Stomach (tissue), 4 donors: ENCODE measurements at regions not wholly inside any gene's neighbourhood (a gene's known extent, or its start where the extent isn't known, plus 50 kb on each side); places are given as distances from the start of the nearest gene placed in this dataset.

ENCODE experiments used
- POLR2A ChIP-seq, 4 donors: fragments of 450-650 bp; IDR thresholded peaks; one replicate each; pipeline ENCODE4 v1.6.1; 2016; ENCODE audit warnings: antibody characterized with exemption in 4 of 4, control low read depth in 2 of 4, mild to moderate bottlenecking in 1 of 4, moderate library complexity in 1 of 4
- TF ChIP-seq, protein P1 (sequence below), 7 experiments: fragments of 450-650 bp in 4 of 7; fragments of 200-600 bp in 3 of 7; sonication (generic) in 3 of 7; IDR thresholded peaks; one replicate each; pipeline ENCODE4 v1.5.1; 2016 to 2019; ENCODE audit warnings: antibody characterized with exemption in 7 of 7, control low read depth in 2 of 7, mild to moderate bottlenecking in 1 of 7

DNA sequence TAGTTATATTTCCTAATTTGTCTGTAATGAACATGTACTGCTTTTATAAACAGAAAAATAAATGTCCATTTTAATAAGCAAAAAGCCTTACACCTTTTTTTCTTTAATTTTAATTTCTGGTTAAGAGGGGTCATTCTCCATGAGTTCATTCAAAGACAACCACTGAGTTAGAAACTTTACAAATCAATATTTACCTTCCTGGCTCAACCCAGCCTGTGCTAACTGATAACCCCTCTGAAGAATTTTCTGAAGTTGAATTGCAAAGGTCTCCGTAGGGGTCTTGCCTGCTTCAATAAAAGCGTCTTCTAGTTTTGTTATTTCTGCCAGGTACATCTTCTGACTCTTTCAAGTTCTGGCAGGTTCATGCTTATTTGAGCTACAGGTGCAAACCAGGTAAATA, 440.4 kb upstream of the SALL1 start:
- no peak for TF ChIP-seq POLR2A (IDR thresholded peaks at IDR 0.05)
- TF ChIP-seq, protein P1, sequence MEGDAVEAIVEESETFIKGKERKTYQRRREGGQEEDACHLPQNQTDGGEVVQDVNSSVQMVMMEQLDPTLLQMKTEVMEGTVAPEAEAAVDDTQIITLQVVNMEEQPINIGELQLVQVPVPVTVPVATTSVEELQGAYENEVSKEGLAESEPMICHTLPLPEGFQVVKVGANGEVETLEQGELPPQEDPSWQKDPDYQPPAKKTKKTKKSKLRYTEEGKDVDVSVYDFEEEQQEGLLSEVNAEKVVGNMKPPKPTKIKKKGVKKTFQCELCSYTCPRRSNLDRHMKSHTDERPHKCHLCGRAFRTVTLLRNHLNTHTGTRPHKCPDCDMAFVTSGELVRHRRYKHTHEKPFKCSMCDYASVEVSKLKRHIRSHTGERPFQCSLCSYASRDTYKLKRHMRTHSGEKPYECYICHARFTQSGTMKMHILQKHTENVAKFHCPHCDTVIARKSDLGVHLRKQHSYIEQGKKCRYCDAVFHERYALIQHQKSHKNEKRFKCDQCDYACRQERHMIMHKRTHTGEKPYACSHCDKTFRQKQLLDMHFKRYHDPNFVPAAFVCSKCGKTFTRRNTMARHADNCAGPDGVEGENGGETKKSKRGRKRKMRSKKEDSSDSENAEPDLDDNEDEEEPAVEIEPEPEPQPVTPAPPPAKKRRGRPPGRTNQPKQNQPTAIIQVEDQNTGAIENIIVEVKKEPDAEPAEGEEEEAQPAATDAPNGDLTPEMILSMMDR (IDR thresholded peaks at IDR 0.05) = no peak
